ENCODE measurements at regions not wholly inside any gene's neighbourhood (a gene's known extent, or its start where the extent isn't known, plus 50 kb on each side); places are given as distances from the start of the nearest gene placed in this dataset.

- Histone ChIP-seq H3K27me3 (replicated peaks in 1 of 4; ENCODE audit: control insufficient read depth in 3 of 4, extremely low read depth in 1 of 4, insufficient read depth in 3 of 4, low read length in 3 of 4) (no peaks in the 10 kb centered on the region), H3K23ac (ENCODE audit: insufficient read length) (no peak overlapping the region), H4K5ac (ENCODE audit: insufficient read length, low read depth, low read length) (no peak overlapping the region), H2BK20ac (ENCODE audit: low read length) (no peak overlapping the region), H3K18ac (ENCODE audit: extremely low read depth, low read length) (no peak overlapping the region), H3K79me1 (ENCODE audit: low read depth, low read length) (no peaks in the 10 kb centered on the region), H3K4me2 (ENCODE audit: insufficient read depth in 1 of 2, low read depth in 2 of 2, low read length in 2 of 2) (no peak overlapping the region), H4K20me1 (replicated peaks in 1 of 2; ENCODE audit: control insufficient read depth in 1 of 2, insufficient read depth in 2 of 2, low read length in 2 of 2) (no peaks in the 10 kb centered on the region), H3K23me2 (ENCODE audit: low read depth, low read length) (no peaks in the 10 kb centered on the region), H2BK15ac (ENCODE audit: low read length) (no peak overlapping the region), H2BK120ac (replicated peaks; ENCODE audit: low read depth, low read length) (no peak overlapping the region), H3K36me3 (ENCODE audit: control insufficient read depth in 2 of 4, insufficient read depth in 4 of 4, low read length in 3 of 4) (no peaks in the 10 kb centered on the region), H3K9me3 (ENCODE audit: insufficient read depth in 2 of 2, low read depth in 1 of 2, low read length in 1 of 2) (no peaks in the 10 kb centered on the region), H4K91ac (replicated peaks; ENCODE audit: insufficient read length, low read length) (no peak overlapping the region), H3K4ac (replicated peaks; ENCODE audit: insufficient read length, low read depth, low read length) (no peak overlapping the region), H2BK12ac (ENCODE audit: low read depth, low read length) (no peak overlapping the region), H3K56ac (replicated peaks; ENCODE audit: insufficient read length, low read depth, low read length) (no peak overlapping the region), H3K4me3 (ENCODE audit: extremely low read depth in 1 of 4, insufficient read depth in 2 of 4, low read depth in 3 of 4, low read length in 4 of 4) (no peak overlapping the region), H3K27ac (ENCODE audit: low read depth, low read length) (no peak overlapping the region), H2AFZ (ENCODE audit: low read length) (no peak overlapping the region), H4K8ac (ENCODE audit: extremely low read depth, insufficient read depth, low read length) (no peak overlapping the region), H3K79me2 (ENCODE audit: control insufficient read depth in 1 of 2, insufficient read depth in 2 of 2, low read length in 2 of 2) (no peaks in the 10 kb centered on the region), H3K9ac (replicated peaks in 1 of 4; ENCODE audit: extremely low read depth in 1 of 4, low read depth in 3 of 4, low read length in 3 of 4) (no peak overlapping the region), H2AK5ac (ENCODE audit: low read depth, low read length) (no peak overlapping the region), H3K14ac (ENCODE audit: insufficient read length) (no peak overlapping the region), H3K4me1 (replicated peaks in 1 of 4; ENCODE audit: control insufficient read depth in 3 of 4, insufficient read depth in 4 of 4, low read length in 3 of 4) (no peaks in the 10 kb centered on the region), H2BK5ac (ENCODE audit: low read depth, low read length) (no peak overlapping the region)
- DNase-seq (ENCODE audit: low read depth in 1 of 2, low spot score in 2 of 2) (no peak), FAIRE-seq (no peak)
- POLR2A ChIA-PET (ENCODE audit: partially characterized antibody) = no interaction called here
- CTCF ChIA-PET (ENCODE audit: partially characterized antibody) = no interaction called here
- WGBS, 2 experiments (ENCODE audit: extremely low coverage in 1 of 2, insufficient coverage in 1 of 2, insufficient read length in 1 of 2, insufficient replicate concordance in 2 of 2, low coverage in 1 of 2, low lambda C conversion rate in 2 of 2, missing lambda C conversion rate in 1 of 2) = 76% methylated on average over 8 of the region's 8 CpGs; no CpG with 5 or more reads in 1 of the 2 experiments
- TF ChIP-seq CREB1 (IDR thresholded peaks at IDR 0.05) (no peak), BACH1 (IDR thresholded peaks at IDR 0.05; ENCODE audit: low read length) (no peak), SIRT6 (IDR thresholded peaks at IDR 0.05; ENCODE audit: low read length) (no peak), EP300 (IDR thresholded peaks at IDR 0.05; ENCODE audit: borderline replicate concordance in 1 of 2, low read depth in 2 of 2, low read length in 2 of 2) (no peak), SAP30 (IDR thresholded peaks at IDR 0.05; ENCODE audit: insufficient read depth, insufficient replicate concordance, low read length) (no peak)
Measured at GRCh38 chr18:68035774-68036522, 519.4 kb upstream of the DSEL start.
